Prostate gland (tissue), 2 donors: ENCODE measurements at regions not wholly inside any gene's neighbourhood (a gene's known extent, or its start where the extent isn't known, plus 50 kb on each side); places are given as distances from the start of the nearest gene placed in this dataset.

Experiments used
- POLR2A ChIP-seq: fragments of 450-650 bp; IDR thresholded peaks from one replicate; pipeline ENCODE4 v1.6.1; 2016; ENCODE audit warnings: antibody characterized with exemption, mild to moderate bottlenecking
- TF ChIP-seq, protein P1 (sequence below), 4 experiments: fragments of 200-600 bp in 2 of 4; fragments of 450-650 bp in 2 of 4; sonication (generic) in 2 of 4; IDR thresholded peaks; 1 replicate in 3 of 4; 2 replicates in 1 of 4; pipeline ENCODE4 v1.5.1; 2016 to 2019; ENCODE audit warnings: antibody characterized with exemption in 4 of 4, mild to moderate bottlenecking in 2 of 4, moderate library complexity in 2 of 4

GRCh38 chrX:45843518-45843917 is 642.8 kb upstream of the DIPK2B start:
- no peak for TF ChIP-seq POLR2A
- TF ChIP-seq, protein P1, sequence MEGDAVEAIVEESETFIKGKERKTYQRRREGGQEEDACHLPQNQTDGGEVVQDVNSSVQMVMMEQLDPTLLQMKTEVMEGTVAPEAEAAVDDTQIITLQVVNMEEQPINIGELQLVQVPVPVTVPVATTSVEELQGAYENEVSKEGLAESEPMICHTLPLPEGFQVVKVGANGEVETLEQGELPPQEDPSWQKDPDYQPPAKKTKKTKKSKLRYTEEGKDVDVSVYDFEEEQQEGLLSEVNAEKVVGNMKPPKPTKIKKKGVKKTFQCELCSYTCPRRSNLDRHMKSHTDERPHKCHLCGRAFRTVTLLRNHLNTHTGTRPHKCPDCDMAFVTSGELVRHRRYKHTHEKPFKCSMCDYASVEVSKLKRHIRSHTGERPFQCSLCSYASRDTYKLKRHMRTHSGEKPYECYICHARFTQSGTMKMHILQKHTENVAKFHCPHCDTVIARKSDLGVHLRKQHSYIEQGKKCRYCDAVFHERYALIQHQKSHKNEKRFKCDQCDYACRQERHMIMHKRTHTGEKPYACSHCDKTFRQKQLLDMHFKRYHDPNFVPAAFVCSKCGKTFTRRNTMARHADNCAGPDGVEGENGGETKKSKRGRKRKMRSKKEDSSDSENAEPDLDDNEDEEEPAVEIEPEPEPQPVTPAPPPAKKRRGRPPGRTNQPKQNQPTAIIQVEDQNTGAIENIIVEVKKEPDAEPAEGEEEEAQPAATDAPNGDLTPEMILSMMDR (IDR thresholded peaks at IDR 0.05) = peak in 1 of 4 experiments; percentile 22
